ENCODE measurements at regions not wholly inside any gene's neighbourhood (a gene's known extent, or its start where the extent isn't known, plus 50 kb on each side); places are given as distances from the start of the nearest gene placed in this dataset.
"Not testable (repeated sequence)": the region's sequence is repeated elsewhere in the genome, so short reads cannot be mapped to it uniquely, and the experiment has no call there.

DNA sequence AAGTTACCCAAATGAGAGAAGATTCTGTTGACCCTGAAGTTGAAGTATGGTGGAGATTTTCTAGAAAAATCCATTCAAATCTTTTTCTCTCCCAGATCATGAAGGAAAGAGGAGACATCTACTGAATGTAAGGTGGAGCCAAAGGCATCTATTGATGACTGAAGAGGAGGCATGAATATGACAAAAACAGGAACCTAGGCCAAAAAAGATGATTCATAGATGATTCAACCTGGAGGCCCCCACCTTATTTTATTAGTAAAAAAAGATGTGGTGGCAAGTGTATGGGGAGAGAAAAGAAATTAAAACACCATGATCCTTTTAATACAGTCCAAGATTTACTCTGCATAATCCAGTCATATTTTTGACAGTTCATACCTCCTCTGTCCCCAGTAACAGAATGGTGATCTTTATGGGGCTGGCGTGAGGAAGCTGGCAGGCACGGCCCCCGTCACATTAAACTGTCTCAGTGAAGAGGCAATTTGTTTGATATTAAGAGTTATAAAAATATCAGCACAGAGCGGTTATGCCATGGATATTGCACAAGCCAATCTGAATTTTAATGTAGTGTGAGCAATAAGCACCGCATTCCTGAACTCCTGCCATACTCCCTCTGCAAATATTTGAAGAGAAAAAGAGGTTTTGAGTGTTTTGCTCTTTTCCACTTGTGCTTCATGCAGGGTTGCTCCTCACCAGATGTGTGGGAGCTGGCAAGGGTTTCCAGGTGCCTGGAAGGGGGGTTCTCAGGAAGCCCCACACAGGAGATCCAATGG, 94.4 kb downstream of the TRIM43 start:
- DNase-seq: not testable (repeated sequence)

DNA sequence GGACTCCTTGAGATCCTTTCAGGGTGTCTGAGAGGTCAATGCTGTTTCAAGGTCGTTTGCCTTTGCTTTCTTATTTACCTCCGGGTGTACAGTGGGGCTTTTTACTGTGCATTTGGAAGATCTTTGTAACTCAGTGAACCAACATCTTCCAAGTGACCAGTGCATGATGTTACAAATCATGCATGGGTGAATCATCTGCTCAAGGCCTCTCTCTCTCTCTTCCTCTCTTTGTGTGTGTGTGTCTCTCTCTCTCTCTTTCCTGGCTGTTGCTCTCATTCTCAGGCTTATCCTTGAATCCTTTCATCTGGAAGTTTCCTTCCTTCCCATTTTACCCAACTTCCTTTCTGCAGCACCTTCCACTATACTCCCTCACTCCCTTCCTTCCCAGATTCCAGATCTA, 96.1 kb downstream of the TRIM43 start:
- DNase-seq: not testable (repeated sequence)

DNA sequence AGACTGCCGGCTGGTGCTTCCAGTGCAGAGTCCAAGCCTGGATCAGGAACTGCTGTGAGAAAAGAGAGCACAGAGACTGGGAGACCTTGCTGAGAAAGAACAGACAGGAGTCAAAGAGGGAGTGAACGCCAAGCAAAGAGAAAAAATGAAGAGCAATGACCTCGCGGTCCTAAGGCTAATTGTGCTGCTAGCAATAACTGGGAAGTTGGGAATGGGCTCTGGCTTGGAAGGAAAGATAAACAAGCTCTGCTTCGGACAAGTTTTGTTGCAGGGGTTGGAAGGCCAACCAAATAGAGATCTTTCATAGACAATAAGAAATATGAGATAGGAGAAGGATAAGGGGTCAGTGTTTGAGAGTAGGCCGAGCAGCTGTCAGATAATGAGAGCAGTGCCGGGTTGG, 99.4 kb downstream of the TRIM43 start:
- not testable (repeated sequence) for DNase-seq

DNA sequence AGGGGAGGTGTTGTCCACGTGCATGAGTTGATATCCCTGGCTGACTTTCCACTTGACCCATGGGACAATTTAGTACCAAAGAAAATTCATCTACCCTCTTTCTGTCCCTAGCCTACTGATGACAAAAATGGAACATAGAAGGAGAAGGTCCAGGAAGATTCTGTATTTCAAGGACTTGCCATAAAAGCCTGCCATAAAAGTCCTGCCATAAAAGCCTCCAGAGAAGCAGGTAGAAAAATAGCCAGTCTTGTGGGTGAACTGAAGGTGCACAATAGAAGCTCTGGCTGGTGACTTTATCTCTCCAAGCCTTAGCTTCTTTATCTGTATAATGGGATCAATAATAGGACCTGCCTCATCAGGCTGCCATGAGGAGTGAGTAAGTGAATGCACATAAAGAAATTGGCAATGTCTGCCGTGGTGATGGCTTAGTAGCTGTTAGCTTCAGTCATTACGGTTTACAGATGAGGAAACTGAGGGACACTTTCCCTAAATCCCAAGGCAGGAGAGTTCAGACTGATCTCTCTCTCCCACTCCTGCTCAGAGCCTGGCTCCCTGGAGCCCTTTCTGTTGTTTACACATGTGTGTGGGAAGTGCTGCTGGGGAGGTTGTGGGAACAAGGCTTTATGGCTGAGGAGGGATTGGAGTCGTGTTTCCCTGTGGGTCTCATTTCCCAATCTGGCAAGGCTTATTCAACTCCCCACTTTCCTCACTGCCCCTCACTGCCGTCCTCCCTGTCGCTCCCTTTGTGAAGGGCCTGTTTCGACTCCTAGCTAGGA, 101.5 kb downstream of the TRIM43 start:
- DNase-seq: not testable (repeated sequence)

DNA sequence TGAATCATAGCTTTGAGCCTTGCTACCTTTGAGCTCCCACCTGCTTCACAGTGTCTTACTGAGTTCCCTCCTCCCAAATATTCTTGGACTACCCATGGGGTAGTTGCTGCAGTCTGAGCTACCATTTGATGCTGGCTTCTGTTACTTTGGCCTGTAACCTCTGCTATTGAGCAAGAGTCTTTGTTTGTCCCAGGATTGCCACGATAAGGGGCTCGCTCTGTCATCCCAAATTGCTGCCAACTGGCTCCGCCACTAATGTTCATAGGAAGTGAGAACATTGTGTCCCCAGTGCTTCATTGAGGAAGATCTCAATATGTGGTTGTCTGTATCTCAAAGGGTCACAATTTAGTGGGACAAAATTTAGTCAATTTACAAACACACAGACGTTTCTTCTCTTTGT, 103.8 kb downstream of the TRIM43 start:
- DNase-seq: no peak

DNA sequence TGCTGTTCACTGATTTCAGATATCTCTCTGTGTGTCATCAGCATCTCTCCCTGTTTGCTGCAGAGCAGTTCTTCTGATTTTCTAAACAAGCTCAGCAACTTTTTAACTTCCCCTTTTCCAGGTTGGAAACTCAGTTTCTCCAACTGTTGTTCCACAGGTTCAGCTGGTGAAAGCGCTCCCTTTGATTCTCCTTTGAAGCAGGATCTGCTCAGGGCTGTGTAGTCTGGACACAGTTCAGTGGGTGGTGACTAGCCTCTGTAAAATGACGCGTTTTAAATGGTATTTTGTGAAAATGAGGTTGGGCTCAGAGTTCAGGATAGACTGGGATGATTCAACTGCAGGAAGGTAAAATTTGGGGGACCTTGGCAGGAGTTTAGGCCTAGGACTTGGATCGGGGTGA, 106.3 kb downstream of the TRIM43 start:
- DNase-seq: no peak

DNA sequence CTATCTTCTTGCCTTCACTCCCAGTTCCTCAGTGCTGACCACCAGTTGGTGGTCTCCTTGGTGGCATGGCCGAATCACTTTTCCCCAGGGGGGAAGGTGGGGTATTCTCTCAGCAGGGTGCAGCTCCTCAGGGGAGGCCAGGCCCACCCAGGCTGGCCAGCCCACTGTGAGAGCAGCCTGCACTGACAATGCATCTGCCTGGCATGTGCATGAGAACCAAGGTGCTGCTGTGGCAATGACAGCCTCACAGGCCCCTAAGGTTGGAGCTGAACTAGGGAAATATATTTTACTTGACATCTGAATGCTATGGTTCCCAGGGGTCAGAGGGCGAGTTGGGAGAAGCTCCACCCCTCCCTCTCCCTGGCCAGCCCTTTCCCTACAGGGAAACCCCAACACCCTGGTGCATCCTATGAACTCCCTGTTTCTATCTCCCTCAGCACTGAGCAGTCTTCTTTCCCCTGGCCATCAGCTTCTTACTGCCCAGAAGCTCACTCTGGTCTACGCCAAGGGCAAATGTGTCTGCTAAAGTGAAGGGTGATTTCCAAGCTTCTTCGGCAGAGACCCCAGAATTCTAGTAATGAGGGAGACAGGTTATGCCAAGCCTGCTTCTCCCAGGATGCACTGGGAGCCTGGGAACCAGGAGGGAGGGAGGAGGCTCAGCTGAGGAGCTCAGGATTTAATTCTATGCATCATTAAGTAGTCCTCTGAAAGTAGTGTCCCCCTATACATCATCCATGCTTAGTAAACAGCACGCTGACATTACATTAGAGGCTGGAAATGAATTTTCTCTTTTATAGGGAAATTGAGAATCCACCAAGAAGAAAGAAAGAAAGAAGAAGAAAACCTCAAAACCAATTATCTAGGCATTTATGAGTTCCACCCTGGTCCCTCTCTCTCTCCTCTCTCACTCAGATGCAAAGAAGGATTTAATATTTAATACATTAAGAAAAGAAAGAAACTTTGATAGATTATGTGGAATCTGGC, 107.7 kb downstream of the TRIM43 start:
- not testable (repeated sequence) for DNase-seq

DNA sequence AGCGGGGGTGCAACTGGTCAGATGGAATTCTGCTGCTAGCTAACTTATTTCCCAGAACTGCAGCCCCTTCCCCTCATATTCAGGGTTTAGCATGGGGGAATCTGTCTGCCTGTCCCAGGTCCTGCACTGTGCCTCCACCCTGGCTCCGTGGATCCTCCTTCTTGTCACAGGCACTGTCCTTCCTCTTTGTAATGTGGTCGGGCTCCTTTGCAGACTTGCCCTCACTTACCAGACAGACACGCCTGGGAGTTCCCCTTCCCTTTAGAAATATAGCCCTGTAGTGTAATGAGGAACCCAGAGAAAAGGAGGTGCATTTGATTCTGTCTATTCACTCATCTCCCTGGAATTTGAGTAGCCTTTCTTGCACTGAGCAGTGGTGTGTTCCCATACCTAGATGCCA, 108.7 kb downstream of the TRIM43 start:
- DNase-seq: no peak

DNA sequence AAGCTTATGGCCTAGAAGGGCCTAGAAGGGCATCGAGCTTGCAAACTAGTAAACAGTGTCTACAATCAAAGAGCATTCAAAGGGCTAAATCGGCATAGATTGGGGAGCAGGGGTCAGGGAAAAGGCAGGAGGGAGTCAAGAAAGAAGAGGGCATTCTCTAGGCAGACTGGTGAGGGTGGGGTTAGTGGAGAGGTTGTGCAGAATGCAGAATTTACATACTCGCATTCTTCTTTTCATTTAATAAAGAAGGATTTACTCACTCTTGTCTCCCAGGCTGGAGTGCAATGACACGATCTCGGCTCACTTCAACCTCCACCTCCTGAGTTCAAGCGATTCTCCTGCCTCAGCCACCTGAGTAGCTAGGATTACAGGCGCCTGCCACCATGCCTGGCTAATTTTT, 110.7 kb downstream of the TRIM43 start:
- no peak for DNase-seq

DNA sequence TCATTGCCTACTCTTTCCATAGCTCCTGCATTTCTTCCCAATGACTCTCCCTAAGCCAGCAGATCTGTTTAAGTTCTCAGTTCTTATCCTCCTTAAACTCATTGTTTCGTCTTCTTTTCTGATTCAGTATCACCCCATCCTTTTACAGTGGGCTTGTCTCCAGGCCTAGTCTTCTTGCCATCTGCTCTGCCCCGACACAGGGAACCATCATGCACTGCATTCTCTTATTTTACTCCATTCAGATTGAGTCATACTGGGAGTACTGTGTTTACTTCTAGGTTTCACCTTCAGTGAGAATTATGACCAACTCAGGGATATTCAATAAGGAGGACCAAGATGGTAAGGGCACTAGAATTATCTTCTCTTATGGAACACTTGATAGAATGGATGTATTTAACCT, 115.4 kb downstream of the TRIM43 start:
- DNase-seq: not testable (repeated sequence)

DNA sequence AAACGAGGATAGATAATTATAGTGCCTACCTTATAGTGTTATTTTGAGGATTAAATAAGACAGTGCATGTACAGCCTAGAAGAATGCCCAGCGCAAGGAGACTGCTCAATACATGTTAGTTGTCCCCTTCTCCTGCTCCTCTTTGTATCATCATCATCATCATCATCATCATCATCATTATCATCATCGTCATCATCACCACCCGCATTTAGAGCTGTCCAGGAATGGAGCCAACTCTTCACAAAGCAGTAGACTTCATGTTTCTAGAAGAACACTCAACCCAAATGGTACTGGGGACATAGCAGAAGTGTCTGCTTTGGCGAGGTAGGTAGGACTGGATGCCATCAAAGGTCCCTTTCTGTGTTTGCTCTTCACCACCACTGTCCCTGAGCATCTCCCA, 116.0 kb downstream of the TRIM43 start:
- DNase-seq: no peak

DNA sequence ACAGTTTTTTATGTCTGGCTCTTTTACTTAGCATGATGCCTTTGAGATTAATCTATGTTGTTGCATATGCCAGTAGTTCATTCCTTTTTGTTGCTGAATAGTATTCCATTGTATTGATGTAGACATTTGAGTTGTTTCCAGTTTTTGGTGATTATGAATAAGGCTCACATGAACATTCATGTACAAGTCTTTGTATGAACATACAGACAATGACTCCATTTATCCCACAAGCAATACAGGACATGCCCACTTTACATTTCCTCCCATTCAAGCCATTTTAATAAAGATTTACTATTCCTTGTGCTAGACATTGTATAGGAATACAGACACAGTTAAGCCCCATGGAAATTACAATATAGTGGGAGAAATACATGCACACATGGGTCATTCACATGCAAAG, 118.0 kb downstream of the TRIM43 start:
- DNase-seq: no peak

DNA sequence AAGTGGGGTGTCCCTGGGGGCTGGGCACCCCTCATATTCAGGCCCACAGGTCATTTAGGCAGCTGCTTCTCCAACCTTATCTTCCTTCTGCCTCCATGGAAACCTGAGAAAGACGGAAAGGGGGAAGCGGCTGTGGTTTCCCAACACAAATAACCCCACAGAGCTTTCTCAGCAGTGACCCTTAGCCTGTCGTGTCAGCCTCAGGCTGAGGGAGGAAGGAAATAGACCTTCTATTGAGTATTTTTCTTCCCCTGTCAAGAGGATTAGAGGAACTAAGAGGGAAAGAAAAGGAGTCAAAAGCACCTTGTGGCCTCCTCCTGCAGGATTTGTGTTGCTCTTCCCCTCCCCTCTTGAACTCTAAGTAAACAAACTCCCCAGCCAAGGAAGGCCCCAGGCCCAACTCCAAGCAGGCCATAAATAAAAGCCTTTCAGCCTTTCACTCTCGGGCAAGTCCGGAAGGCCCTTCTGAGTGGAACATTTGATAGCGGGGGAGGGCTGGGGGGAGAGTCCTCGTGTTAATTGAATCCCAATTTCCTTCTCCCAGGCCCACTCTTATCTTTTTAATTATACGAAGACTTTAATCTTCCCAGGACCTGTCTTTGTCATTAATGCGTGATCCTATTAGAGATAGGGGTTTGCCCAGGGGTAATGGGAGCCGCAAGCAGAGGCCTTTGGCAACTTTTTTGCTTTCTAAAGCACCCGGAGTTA, 121.8 kb downstream of the TRIM43 start:
- DNase-seq: not testable (repeated sequence)

DNA sequence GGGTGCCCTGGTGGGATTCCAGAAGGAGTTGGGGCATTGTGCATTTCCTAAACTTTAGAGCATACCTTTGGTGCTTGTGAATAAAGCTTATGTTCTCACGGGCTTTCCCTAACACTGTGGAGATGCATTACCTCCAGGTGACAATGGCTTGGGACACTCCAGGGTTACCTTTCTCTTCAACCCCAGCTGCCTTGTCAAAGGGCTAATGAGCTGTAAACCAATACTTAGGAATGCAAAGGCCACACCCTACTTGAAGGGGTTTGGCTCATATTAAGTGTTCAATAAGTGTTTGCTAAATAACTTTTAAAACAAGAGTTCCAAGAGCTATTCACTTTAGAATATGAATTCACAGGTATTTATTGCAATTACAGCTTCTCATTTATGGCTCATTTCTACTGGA, 122.6 kb downstream of the TRIM43 start:
- DNase-seq: not testable (repeated sequence)

DNA sequence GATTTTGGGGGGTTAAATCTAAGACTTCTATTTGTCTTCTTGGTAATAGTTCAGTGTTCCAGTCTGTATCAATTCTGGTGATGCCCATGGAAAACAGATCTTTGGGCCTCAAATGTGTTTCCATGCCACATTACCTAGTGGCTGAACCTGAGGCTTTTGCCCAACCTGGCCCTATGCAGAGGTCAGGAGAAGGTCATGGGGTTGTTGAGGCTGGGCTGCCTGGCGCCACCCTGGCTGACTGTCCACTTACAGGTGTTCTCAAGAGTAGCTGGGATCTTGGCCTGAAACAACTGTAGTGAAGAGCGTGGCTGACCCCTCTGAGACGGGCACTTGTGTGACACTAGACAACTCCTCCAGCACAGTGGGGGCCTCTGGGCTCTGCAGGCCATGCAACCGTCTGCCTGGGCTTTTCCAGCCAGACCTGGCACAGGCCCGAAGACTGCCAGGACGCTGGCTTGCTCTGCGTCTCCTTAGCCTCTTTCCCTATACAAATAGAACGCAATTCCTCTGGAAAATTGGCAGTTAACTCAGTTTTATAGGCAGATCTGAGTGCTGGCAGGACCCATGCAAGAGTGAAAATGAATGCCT, 127.8 kb downstream of the TRIM43 start:
- DNase-seq: no peak

DNA sequence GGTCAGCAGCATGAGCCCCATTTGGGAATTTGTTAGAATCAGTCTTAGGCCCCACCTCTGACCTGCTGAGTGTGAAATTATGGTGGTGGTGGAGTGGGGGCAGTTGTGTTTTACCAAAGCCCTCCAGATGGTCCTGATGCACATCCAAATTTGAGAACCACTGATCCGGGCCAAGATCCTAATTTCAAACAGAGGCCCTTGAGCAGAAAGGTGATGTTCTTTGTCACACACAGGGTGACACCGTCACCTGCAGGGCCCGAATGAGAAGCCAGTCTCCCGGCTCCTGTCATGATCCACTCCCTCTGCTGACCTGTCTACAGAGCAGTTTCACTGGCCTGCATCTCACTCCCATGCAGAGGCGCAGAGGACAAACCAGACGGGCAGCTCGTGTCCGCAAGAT, 129.9 kb downstream of the TRIM43 start:
- DNase-seq: no peak

DNA sequence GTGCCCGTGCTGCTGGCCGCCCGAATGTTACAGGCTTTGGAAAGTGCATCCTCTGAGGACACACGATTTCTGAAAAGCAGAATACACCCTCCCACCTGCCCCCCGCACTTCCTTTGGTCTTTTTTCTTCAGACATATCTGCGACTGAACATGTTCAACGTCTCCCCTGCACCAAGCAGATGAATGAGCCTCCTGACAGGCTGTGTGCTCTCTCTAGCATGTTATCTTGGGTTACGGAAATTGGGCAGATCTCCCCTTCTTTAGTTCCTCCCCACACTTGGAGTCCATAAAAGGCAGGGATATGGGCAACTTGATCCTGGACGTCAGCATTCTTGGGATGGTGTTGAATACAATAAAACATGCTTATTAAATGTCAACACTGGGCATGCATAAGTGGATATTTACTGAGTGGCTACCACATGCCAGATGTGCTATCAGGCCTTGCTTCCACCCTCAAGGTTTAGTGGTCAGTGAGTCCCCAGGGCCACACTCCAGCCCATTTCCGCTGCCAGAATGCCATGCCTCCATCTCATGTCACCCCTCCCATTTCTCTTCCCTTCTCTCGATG, 130.4 kb downstream of the TRIM43 start:
- no peak for DNase-seq

DNA sequence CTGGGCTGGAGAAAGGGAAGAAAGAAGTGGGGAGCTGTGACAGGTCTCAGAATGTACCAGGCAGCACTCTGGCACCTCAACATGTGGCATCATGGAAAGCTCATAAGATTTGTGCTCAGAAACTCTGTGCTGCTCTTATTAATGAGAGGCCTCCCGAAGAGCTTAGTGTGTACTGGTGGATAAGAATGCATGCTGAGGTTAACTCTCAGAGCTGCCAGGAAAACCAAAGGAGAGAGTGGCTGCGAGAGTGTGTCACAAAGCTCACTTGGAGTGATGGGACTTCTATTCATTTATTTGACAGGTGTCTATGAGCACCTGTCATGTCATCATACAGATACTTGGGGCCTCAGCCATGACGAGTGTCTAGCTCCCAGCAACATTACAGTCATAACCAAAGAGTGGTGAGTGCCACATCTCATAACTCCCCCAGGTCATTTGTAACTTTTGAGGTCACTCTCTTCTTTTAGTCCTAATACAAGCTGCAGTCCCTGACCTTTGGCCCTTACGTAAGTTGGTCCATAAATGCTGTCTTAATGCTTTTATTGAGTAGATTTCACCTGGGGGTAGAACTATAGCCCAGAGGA, 131.9 kb downstream of the TRIM43 start:
- not testable (repeated sequence) for DNase-seq

DNA sequence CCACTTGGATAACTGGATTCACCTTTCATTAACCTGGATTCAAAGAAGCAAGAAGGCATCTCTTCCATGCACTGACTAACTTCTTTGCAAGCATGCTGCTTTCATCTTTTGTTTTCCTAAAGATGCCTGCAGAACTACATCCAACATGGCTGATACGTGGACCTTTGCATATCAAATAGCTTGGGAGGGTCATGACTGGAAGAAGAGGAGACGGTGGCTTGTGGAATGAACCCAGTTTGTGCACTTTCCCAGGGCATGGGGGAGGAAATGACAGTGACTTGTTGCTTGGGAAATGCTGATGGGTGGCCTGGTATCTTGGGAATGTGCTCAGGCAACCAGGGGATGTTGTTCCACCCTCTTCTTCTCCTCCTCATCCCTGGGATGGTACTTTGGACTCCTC, 133.4 kb downstream of the TRIM43 start:
- DNase-seq: not testable (repeated sequence)

DNA sequence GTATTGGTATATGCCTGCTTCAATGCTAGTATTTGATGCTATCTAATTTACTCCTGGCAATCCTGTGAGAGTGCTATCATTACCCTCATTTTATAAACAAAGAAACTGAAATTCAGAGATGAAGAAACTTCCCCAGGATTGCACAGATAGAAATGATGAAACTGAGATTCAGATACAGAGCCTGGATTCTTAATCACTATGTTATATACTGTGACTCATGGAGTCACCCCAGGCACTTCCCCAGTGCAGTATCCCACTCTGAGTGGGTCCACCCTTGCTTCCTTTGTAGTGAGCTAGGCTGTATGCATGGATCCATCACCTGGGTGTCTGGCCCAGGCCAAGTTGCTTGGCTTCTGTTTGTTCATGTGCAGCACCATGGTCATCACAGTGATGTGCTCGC, 133.9 kb downstream of the TRIM43 start:
- DNase-seq: not testable (repeated sequence)

DNA sequence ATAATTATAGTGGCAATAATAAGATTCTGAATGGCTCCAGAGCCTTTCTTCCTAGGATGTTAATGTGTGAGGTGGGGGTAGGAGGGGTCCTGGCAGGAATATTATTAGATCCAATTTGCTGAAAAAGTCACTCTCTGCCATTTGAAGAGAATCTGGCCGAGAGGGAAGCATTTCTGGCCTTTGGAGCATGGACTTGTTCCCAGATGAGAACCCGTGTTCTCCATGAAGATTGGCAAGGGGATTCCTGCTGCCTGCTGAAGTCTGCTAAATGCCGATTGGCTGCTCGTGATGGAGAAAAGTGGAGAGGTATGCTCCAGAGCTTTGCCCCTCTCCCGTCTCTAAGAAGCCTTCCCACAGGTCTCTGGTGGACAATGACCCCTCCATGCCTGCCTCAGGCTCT, 135.6 kb downstream of the TRIM43 start:
- not testable (repeated sequence) for DNase-seq

Measured in NCI-H524 treated with DMSO at 0.1 percent for 48 hours (cell line).